IMR-90 (cell line): ENCODE measurements at regions not wholly inside any gene's neighbourhood (a gene's known extent, or its start where the extent isn't known, plus 50 kb on each side); places are given as distances from the start of the nearest gene placed in this dataset.

Experiments used
- ATAC-seq: fragments of 200-7000 bp; cut with Tn5 transposase; 2 replicates; pipeline ENCODE4 v1.9.1; 2020; ENCODE audit warnings: low read depth, mild to moderate bottlenecking, moderate library complexity
- BruUV-seq: library from RNA; stranded (reverse); fragments of 400-500 nt; replicated peaks from 2 replicates; lab custom pipeline; 2021; lab: Mats Ljungman, UMichigan
- CTCF ChIA-PET: fragments of 300-600 bp; formaldehyde crosslinking; extraction: SDS; loops from one replicate; lab custom pipeline; 2021; ENCODE audit warnings: antibody characterized with exemption; lab: Yijun Ruan, JAX
- POLR2A ChIA-PET: fragments of 300-600 bp; sonication (Branson Sonifier 250); formaldehyde crosslinking; loops from one replicate; lab custom pipeline; 2022; ENCODE audit warnings: antibody characterized with exemption; ENCODE audit not compliant: unreplicated experiment; lab: Charles Lee
- DNase-seq: peaks from one replicate; pipeline ENCODE4 v3.0.0; 2013
- H2AFZ ChIP-seq: replicated peaks from 2 replicates; pipeline ENCODE3; 2013; ENCODE audit warnings: low read length, mild to moderate bottlenecking; ENCODE audit not compliant: poor library complexity
- H2AK5ac ChIP-seq: 2 replicates; pipeline ENCODE4 v1.6.1; 2013; ENCODE audit warnings: low read depth, low read length, inconsistent platforms
- H2AK9ac ChIP-seq: replicated peaks from 2 replicates; pipeline ENCODE3; 2013; ENCODE audit warnings: mild to moderate bottlenecking, low read depth, low read length, moderate library complexity; ENCODE audit not compliant: poor library complexity
- H2BK120ac ChIP-seq: 2 replicates; pipeline ENCODE4 v1.6.1; 2013; ENCODE audit warnings: low read depth, low read length, inconsistent platforms
- H2BK15ac ChIP-seq: 3 replicates; pipeline ENCODE4 v1.6.1; 2013; ENCODE audit warnings: low read depth, low read length, inconsistent platforms
- H2BK20ac ChIP-seq: 2 replicates; pipeline ENCODE4 v1.6.1; 2013; ENCODE audit warnings: low read depth, mild to moderate bottlenecking, inconsistent platforms, low read length, moderate library complexity
- H2BK5ac ChIP-seq: 2 replicates; pipeline ENCODE4 v1.6.1; 2013; ENCODE audit warnings: mild to moderate bottlenecking, low read depth, low read length, inconsistent platforms; ENCODE audit not compliant: poor library complexity, severe bottlenecking
- H3K14ac ChIP-seq: replicated peaks from 2 replicates; pipeline ENCODE4 v1.6.1; 2013; ENCODE audit warnings: low read depth, low read length, inconsistent platforms
- H3K18ac ChIP-seq: 2 replicates; pipeline ENCODE4 v1.6.1; 2013; ENCODE audit warnings: low read depth, low read length, control low read depth
- H3K23ac ChIP-seq: 2 replicates; pipeline ENCODE4 v1.6.1; 2013; ENCODE audit warnings: low read depth, low read length, inconsistent platforms
- H3K27ac ChIP-seq: 2 replicates; pipeline ENCODE4 v1.5.1; 2013; ENCODE audit warnings: mild to moderate bottlenecking, control low read depth, low read length; ENCODE audit not compliant: insufficient read depth
- H3K27me3 ChIP-seq: 2 replicates; pipeline ENCODE4 v1.6.1; 2013; ENCODE audit warnings: low read length; ENCODE audit not compliant: control insufficient read depth, insufficient read depth
- H3K36me3 ChIP-seq: 2 replicates; pipeline ENCODE4 v1.6.1; 2013; ENCODE audit warnings: low read length, mixed read lengths; ENCODE audit not compliant: control insufficient read depth, insufficient read depth
- H3K4ac ChIP-seq: 2 replicates; pipeline ENCODE4 v1.6.1; 2013; ENCODE audit warnings: low read depth, low read length, inconsistent platforms
- H3K4me1 ChIP-seq: 2 replicates; pipeline ENCODE4 v1.6.1; 2013; ENCODE audit warnings: low read length, mixed read lengths; ENCODE audit not compliant: control insufficient read depth, insufficient read depth
- H3K4me2 ChIP-seq: 2 replicates; pipeline ENCODE4 v1.6.1; 2013; ENCODE audit warnings: low read depth, mild to moderate bottlenecking, control low read depth, low read length, moderate library complexity
- H3K4me3 ChIP-seq: 2 replicates; pipeline ENCODE4 v1.5.1; 2013; ENCODE audit warnings: low read depth, mild to moderate bottlenecking, control low read depth, low read length, moderate library complexity; ENCODE audit not compliant: insufficient read depth
- H3K56ac ChIP-seq: 2 replicates; pipeline ENCODE4 v1.6.1; 2013; ENCODE audit warnings: low read length, inconsistent platforms; ENCODE audit not compliant: insufficient read depth; ENCODE audit errors: extremely low read depth
- H3K79me1 ChIP-seq, 2 experiments: 2 replicates each; pipeline ENCODE4 v1.6.1; 2013; ENCODE audit warnings: low read length in 2 of 2, inconsistent platforms in 1 of 2, low read depth in 1 of 2
- H3K9ac ChIP-seq: 2 replicates; pipeline ENCODE4 v1.6.1; 2013; ENCODE audit warnings: low read depth, low read length, control low read depth
- H3K9me1 ChIP-seq: 2 replicates; pipeline ENCODE4 v1.6.1; 2013; ENCODE audit warnings: low read length, inconsistent platforms; ENCODE audit not compliant: insufficient read depth
- H3K9me3 ChIP-seq: 2 replicates; pipeline ENCODE4 v1.6.1; 2013; ENCODE audit warnings: low read length; ENCODE audit not compliant: control insufficient read depth, insufficient read depth
- H4K20me1 ChIP-seq: 2 replicates; pipeline ENCODE4 v1.6.1; 2013; ENCODE audit warnings: low read length, inconsistent platforms; ENCODE audit not compliant: insufficient read depth
- H4K5ac ChIP-seq: 2 replicates; pipeline ENCODE4 v1.6.1; 2013; ENCODE audit warnings: mild to moderate bottlenecking, low read depth, low read length, control low read depth
- H4K8ac ChIP-seq, 2 experiments: 2 replicates each; pipeline ENCODE4 v1.6.1; 2013; ENCODE audit warnings: low read depth in 2 of 2, low read length in 2 of 2, control low read depth in 1 of 2, inconsistent platforms in 1 of 2
- H4K91ac ChIP-seq: 2 replicates; pipeline ENCODE4 v1.6.1; 2013; ENCODE audit warnings: low read depth, low read length, inconsistent platforms; ENCODE audit not compliant: insufficient read depth
- BHLHE40 ChIP-seq: fragments of 150-350 bp; IDR thresholded peaks from 2 replicates; pipeline ENCODE4 v1.6.1; 2016; ENCODE audit warnings: mild to moderate bottlenecking, low read depth, low read length
- CEBPB ChIP-seq: IDR thresholded peaks from 2 replicates; pipeline ENCODE4 v1.6.1; 2012; ENCODE audit warnings: low read depth, low read length, improper control_type of control experiment
- CHD1 ChIP-seq: IDR thresholded peaks from 2 replicates; pipeline ENCODE4 v1.6.1; 2012; ENCODE audit warnings: low read depth, low read length, improper control_type of control experiment
- CTCF ChIP-seq: conservative IDR thresholded peaks from 2 replicates; pipeline ENCODE4 v1.5.1; 2012; ENCODE audit warnings: mild to moderate bottlenecking, low read depth, low read length, improper control_type of control experiment
- MAFK ChIP-seq: IDR thresholded peaks from 2 replicates; pipeline ENCODE4 v1.6.1; 2012; ENCODE audit warnings: low read depth, low read length, improper control_type of control experiment
- MAZ ChIP-seq: IDR thresholded peaks from 2 replicates; pipeline ENCODE4 v1.6.1; 2012; ENCODE audit warnings: low read depth, mild to moderate bottlenecking, low read length, improper control_type of control experiment, moderate library complexity, borderline replicate concordance
- NFE2L2 ChIP-seq: fragments of 150-350 bp; IDR thresholded peaks from 2 replicates; pipeline ENCODE4 v1.6.1; 2016; ENCODE audit warnings: low read depth, mild to moderate bottlenecking, low read length
- RAD21 ChIP-seq: IDR thresholded peaks from 2 replicates; pipeline ENCODE4 v1.6.1; 2012; ENCODE audit warnings: low read length, improper control_type of control experiment
- RCOR1 ChIP-seq: IDR thresholded peaks from 2 replicates; pipeline ENCODE4 v1.6.1; 2012; ENCODE audit warnings: mild to moderate bottlenecking, low read length, improper control_type of control experiment; ENCODE audit not compliant: insufficient replicate concordance
- RFX5 ChIP-seq: IDR thresholded peaks from 2 replicates; pipeline ENCODE4 v1.8.0; 2012; ENCODE audit warnings: low read depth, mild to moderate bottlenecking, low read length, moderate library complexity
- SMC3 ChIP-seq: fragments of 150-350 bp; IDR thresholded peaks from 2 replicates; pipeline ENCODE4 v1.6.1; 2016; ENCODE audit warnings: low read depth, mild to moderate bottlenecking, antibody characterized with exemption, low read length, moderate library complexity
- dilution Hi-C: fragments of 300-500 bp; cut with HindIII; formaldehyde crosslinking; loops from one replicate; pipeline ENCODE4 v1.14.3; 2018; ENCODE audit warnings: low sequenced_read_pairs; ENCODE audit not compliant: unreplicated experiment
- in situ Hi-C: fragments of 300-500 bp; cut with MboI; formaldehyde crosslinking; loops from 3 replicates; pipeline ENCODE4 v1.14.3; 2019; ENCODE audit warnings: low sequenced_read_pairs, inconsistent platforms, mixed read lengths
- intact Hi-C: fragments of 100-400 bp; cut with micrococcal nuclease; formaldehyde crosslinking; loops from 2 replicates; pipeline ENCODE4 v1.10.0; 2022

GRCh38 chr19:31055454-31055853, 293.8 kb downstream of the TSHZ3 start:
- peaks cover 5% of the 10 kb centered on the region for H3K27me3 ChIP-seq
- no peak overlapping the region for H2BK5ac ChIP-seq
- H2BK120ac ChIP-seq = no peak overlapping the region
- H2AK9ac ChIP-seq = no peak overlapping the region
- no peak overlapping the region for H3K14ac ChIP-seq
- ATAC-seq = no peak
- H3K56ac ChIP-seq = no peak overlapping the region
- no peak overlapping the region for H3K27ac ChIP-seq
- H3K9me1 ChIP-seq = no peaks in the 10 kb centered on the region
- POLR2A ChIA-PET = no interaction called here
- in situ Hi-C loops = loop anchor here (25.0 kb wide), 1 partner anchor 1182 kb away; no protein-coding TSS in a partner anchor
- no peak overlapping the region for H4K91ac ChIP-seq
- intact Hi-C loops = loop anchor here (2.0 kb wide), 2 partner anchors 283 to 295 kb away; no protein-coding TSS in a partner anchor
- H3K18ac ChIP-seq = no peak overlapping the region
- dilution Hi-C loops = no loop called here
- no peak for DNase-seq
- H3K4me3 ChIP-seq = no peak overlapping the region
- TF ChIP-seq SMC3 (no peak), CEBPB (no peak), BHLHE40 (no peak), RFX5 (no peak), RCOR1 (no peak), MAZ (no peak), CTCF (no peak), CHD1 (no peak), MAFK (no peak), RAD21 (no peak), NFE2L2 (no peak)
- H2AFZ ChIP-seq = no peak overlapping the region
- no peak overlapping the region for H4K5ac ChIP-seq
- no peaks in the 10 kb centered on the region for H4K20me1 ChIP-seq
- no peaks in the 10 kb centered on the region for H3K79me1 ChIP-seq
- CTCF ChIA-PET = interaction anchor here (1.1 to 1.5 kb wide), 3 partner anchors 8 to 372 kb away, joined by 3 to 5 read pairs (median 3); no protein-coding TSS in a partner anchor
- no peak overlapping the region for H3K9ac ChIP-seq
- no peak overlapping the region for H3K4ac ChIP-seq
- no peak overlapping the region for H4K8ac ChIP-seq
- H3K23ac ChIP-seq = no peak overlapping the region
- no peaks in the 10 kb centered on the region; the same call in 1 of the 2 replicates for H3K9me3 ChIP-seq
- BruUV-seq = no TSS peak
- H2BK15ac ChIP-seq = no peak overlapping the region
- no peak overlapping the region for H3K4me2 ChIP-seq
- H2BK20ac ChIP-seq = no peak overlapping the region
- no peaks in the 10 kb centered on the region for H3K4me1 ChIP-seq
- H3K36me3 ChIP-seq = no peaks in the 10 kb centered on the region
- H2AK5ac ChIP-seq = no peak overlapping the region
